ENCODE measurements at regions not wholly inside any gene's neighbourhood (a gene's known extent, or its start where the extent isn't known, plus 50 kb on each side); places are given as distances from the start of the nearest gene placed in this dataset.

DNA sequence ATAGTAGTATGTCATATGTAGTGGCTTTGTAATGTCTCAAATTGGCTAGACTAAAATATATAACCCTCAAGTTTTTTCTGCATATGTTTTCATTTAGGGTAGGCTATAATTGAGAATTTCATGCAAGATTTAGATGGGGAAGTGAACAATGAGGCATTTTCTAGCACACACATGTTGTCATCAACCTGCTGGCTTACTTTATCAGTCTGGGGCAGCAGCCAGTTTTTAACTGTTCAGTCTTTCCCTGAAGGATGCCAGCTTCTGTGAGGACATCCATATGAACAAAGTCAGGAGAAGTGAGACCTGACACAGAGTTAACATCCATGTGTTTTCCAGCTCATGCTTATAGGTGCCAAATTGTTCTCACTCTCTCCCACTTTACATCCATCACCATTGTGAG is 74.7 kb upstream of the OLFM3 start:
- Histone ChIP-seq H3K36me3 (ENCODE audit: control insufficient read depth in 2 of 2, extremely low read depth in 1 of 2, insufficient read depth in 2 of 2, low read length in 2 of 2) (no peaks in the 10 kb centered on the region), H3K79me2 (ENCODE audit: control insufficient read depth, insufficient read depth, low read length) (no peaks in the 10 kb centered on the region), H3K27ac (ENCODE audit: control insufficient read depth, insufficient read depth, low read length) (no peak overlapping the region), H3K27me3 (ENCODE audit: control insufficient read depth, extremely low read depth, insufficient read depth, low read length) (no peaks in the 10 kb centered on the region), H3K9me3 (ENCODE audit: control insufficient read depth, low read depth, low read length) (no peaks in the 10 kb centered on the region), H2AFZ (ENCODE audit: control insufficient read depth, low read length) (no peak overlapping the region), H3K9ac (ENCODE audit: control insufficient read depth, extremely low read depth, insufficient read depth, low read length) (no peak overlapping the region), H3K9me1 (ENCODE audit: control insufficient read depth, extremely low read depth, insufficient read depth, low read length) (no peaks in the 10 kb centered on the region), H3K4me2 (ENCODE audit: control insufficient read depth, extremely low read depth, insufficient read depth, low read depth, low read length) (no peak overlapping the region), H3K4me3 (ENCODE audit: control insufficient read depth in 2 of 3, extremely low read depth in 1 of 3, insufficient read depth in 2 of 3, low read depth in 1 of 3, low read length in 3 of 3) (no peak overlapping the region), H3K4me1 (ENCODE audit: control insufficient read depth, extremely low read depth, insufficient read depth, low read length) (no peaks in the 10 kb centered on the region), H4K20me1 (ENCODE audit: control insufficient read depth, extremely low read depth, insufficient read depth, low read length) (no peaks in the 10 kb centered on the region)
- FAIRE-seq (no peak), DNase-seq (ENCODE audit: low read depth, low spot score) (no peak)
- dilution Hi-C loops (cut with MboI; ENCODE audit: extremely low pct_ligation_motif_present, low sequenced_read_pairs), result no loop called here
- TF ChIP-seq, protein P1, sequence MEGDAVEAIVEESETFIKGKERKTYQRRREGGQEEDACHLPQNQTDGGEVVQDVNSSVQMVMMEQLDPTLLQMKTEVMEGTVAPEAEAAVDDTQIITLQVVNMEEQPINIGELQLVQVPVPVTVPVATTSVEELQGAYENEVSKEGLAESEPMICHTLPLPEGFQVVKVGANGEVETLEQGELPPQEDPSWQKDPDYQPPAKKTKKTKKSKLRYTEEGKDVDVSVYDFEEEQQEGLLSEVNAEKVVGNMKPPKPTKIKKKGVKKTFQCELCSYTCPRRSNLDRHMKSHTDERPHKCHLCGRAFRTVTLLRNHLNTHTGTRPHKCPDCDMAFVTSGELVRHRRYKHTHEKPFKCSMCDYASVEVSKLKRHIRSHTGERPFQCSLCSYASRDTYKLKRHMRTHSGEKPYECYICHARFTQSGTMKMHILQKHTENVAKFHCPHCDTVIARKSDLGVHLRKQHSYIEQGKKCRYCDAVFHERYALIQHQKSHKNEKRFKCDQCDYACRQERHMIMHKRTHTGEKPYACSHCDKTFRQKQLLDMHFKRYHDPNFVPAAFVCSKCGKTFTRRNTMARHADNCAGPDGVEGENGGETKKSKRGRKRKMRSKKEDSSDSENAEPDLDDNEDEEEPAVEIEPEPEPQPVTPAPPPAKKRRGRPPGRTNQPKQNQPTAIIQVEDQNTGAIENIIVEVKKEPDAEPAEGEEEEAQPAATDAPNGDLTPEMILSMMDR (optimal IDR thresholded peaks at IDR 0.05 in 1 of 3, IDR thresholded peaks at IDR 0.05 in 1 of 3, conservative IDR thresholded peaks at IDR 0.05 in 1 of 3; ENCODE audit: extremely low read depth in 1 of 3, insufficient read depth in 2 of 3, low read length in 3 of 3), result no peak
- no peak for TF ChIP-seq EZH2 (IDR thresholded peaks at IDR 0.05; ENCODE audit: low read length)

DNA sequence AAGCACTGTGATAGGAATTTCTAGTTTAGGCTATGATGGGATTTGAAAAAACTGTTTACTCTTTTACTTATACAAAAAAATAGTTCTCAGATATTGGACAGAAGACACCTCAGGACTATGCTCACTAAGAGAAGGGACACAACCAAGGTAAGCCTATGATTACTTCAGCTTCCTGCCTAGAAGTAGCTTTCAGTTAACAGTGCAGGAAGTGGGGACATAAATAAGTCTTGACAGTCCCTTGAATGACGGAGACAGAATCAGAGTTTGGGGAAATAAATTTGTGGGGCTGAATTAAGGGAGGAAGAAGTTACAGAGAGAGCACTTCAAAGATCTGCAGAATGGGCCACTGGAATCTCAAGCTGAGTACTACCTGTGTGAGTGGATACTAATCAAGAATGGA is 53.8 kb upstream of the OLFM3 start:
- Histone ChIP-seq H3K27me3 (ENCODE audit: control insufficient read depth, extremely low read depth, insufficient read depth, low read length) (no peaks in the 10 kb centered on the region), H3K4me1 (ENCODE audit: control insufficient read depth, extremely low read depth, insufficient read depth, low read length) (no peaks in the 10 kb centered on the region), H3K79me2 (ENCODE audit: control insufficient read depth, insufficient read depth, low read length) (no peaks in the 10 kb centered on the region), H3K9ac (ENCODE audit: control insufficient read depth, extremely low read depth, insufficient read depth, low read length) (no peak overlapping the region), H2AFZ (ENCODE audit: control insufficient read depth, low read length) (no peak overlapping the region), H3K9me1 (ENCODE audit: control insufficient read depth, extremely low read depth, insufficient read depth, low read length) (no peaks in the 10 kb centered on the region), H3K4me3 (ENCODE audit: control insufficient read depth in 2 of 3, extremely low read depth in 1 of 3, insufficient read depth in 2 of 3, low read depth in 1 of 3, low read length in 3 of 3) (no peak overlapping the region), H4K20me1 (ENCODE audit: control insufficient read depth, extremely low read depth, insufficient read depth, low read length) (no peaks in the 10 kb centered on the region), H3K36me3 (ENCODE audit: control insufficient read depth in 2 of 2, extremely low read depth in 1 of 2, insufficient read depth in 2 of 2, low read length in 2 of 2) (no peaks in the 10 kb centered on the region), H3K27ac (ENCODE audit: control insufficient read depth, insufficient read depth, low read length) (no peak overlapping the region), H3K9me3 (ENCODE audit: control insufficient read depth, low read depth, low read length) (peaks cover 2% of the 10 kb centered on the region), H3K4me2 (ENCODE audit: control insufficient read depth, extremely low read depth, insufficient read depth, low read depth, low read length) (no peak overlapping the region)
- FAIRE-seq (no peak), DNase-seq (ENCODE audit: low read depth, low spot score) (no peak)
- dilution Hi-C loops (cut with MboI; ENCODE audit: extremely low pct_ligation_motif_present, low sequenced_read_pairs), result no loop called here
- no peak for TF ChIP-seq EZH2 (IDR thresholded peaks at IDR 0.05; ENCODE audit: low read length)
- TF ChIP-seq, protein P1 (optimal IDR thresholded peaks at IDR 0.05 in 1 of 3, IDR thresholded peaks at IDR 0.05 in 1 of 3, conservative IDR thresholded peaks at IDR 0.05 in 1 of 3; ENCODE audit: extremely low read depth in 1 of 3, insufficient read depth in 2 of 3, low read length in 3 of 3), result no peak

All from keratinocyte (primary cell).